Heart right ventricle (tissue), 16 donors: ENCODE measurements at regions not wholly inside any gene's neighbourhood (a gene's known extent, or its start where the extent isn't known, plus 50 kb on each side); places are given as distances from the start of the nearest gene placed in this dataset.

Experiments
- ATAC-seq, 8 donors: fragments of 200-7000 bp; cut with Tn5 transposase; one replicate each; pipeline ENCODE4 v1.9.1; 2020; ENCODE audit warnings: mild to moderate bottlenecking in 8 of 8, moderate library complexity in 8 of 8, moderate number of reproducible peaks in 1 of 8
- DNase-seq, 2 donors: peaks; one replicate each; pipeline ENCODE4 v3.0.0-alpha.2; 2020
- H3K27ac ChIP-seq, 10 donors: fragments of 200-600 bp; sonication (generic) in 2 of 10; one replicate each; pipeline versions ENCODE4 v1.5.0 to v1.8.0; 2020 to 2022; ENCODE audit warnings: mild to moderate bottlenecking in 3 of 10
- H3K27me3 ChIP-seq, 7 donors: fragments of 200-600 bp; one replicate each; pipeline ENCODE4 v1.8.0; 2021 to 2022; ENCODE audit warnings: mild to moderate bottlenecking in 2 of 7
- H3K36me3 ChIP-seq, 9 donors: fragments of 200-600 bp; sonication (generic) in 1 of 9; one replicate each; pipeline versions ENCODE4 v1.5.0 to v1.8.0; 2020 to 2022; ENCODE audit warnings: mild to moderate bottlenecking in 2 of 9
- H3K4me1 ChIP-seq, 9 donors: fragments of 200-600 bp; sonication (generic) in 1 of 9; one replicate each; pipeline versions ENCODE4 v1.5.0 to v1.8.0; 2020 to 2022; ENCODE audit warnings: mild to moderate bottlenecking in 4 of 9
- H3K4me3 ChIP-seq, 10 donors: fragments of 200-600 bp; sonication (generic) in 2 of 10; one replicate each; pipeline versions ENCODE4 v1.5.0 to v1.8.0; 2020 to 2022; ENCODE audit warnings: mild to moderate bottlenecking in 7 of 10, moderate library complexity in 2 of 10
- H3K9me3 ChIP-seq, 11 donors: fragments of 200-600 bp in 10 of 11; sonication (generic) in 2 of 11; one replicate each; pipeline versions ENCODE4 v1.5.0 to v1.8.0; 2013 to 2022; ENCODE audit warnings: mild to moderate bottlenecking in 2 of 11, control low read depth in 1 of 11, moderate library complexity in 1 of 11
- WGBS, 2 donors: extraction: QIAGEN DNeasy Blood & Tissue Kit; methylation state at CpG; one replicate each; pipeline ENCODE4 v1.1.7; 2013; ENCODE audit warnings: inconsistent platforms in 1 of 2; 5-methylcytosine and 5-hydroxymethylcytosine counted together
- intact Hi-C, 10 donors: fragments of 100-400 bp; cut with DNase I; formaldehyde crosslinking; loops; one replicate each; pipeline versions ENCODE4 v1.11.1 to v1.14.2; 2022
- TF ChIP-seq, protein P1 (sequence below), 9 donors: fragments of 200-600 bp; sonication (generic) in 2 of 9; IDR thresholded peaks; one replicate each; pipeline versions ENCODE4 v1.5.0 to v1.8.0; 2021 to 2022; ENCODE audit warnings: antibody characterized with exemption in 9 of 9, mild to moderate bottlenecking in 5 of 9, moderate library complexity in 1 of 9
- donor health status: Arrhythmogenic right ventricular cardiomyopathy.
- donor health status: ischemic (EF 13 %, LVEDD 7.1; RV severe dilation, severe dysfunction).
- donor health status: healthy with polysubstance abuse.
- donor health status: DM: no; HTN: yes; CAD: no.
- donor health status: DM: no; HTN: no; CAD: no.
- donor health status: ischemic (EF 25% LVEDD 6.9; RV normal size, moderate dysfunction).
- donor health status: ischemic (EF 25% LVEDD 5.7; RV mildly dilated, moderate dysfunction).
- donor health status: healthy.
- donor health status: DM: yes; HTN: yes; CAD: no.
- donor health status: Ischemic cardiomyopathy.
- donor health status: ischemic (EF 35%, LVEDD 5.7; RV mildly dilated, moderate dysfunction).
- donor health status: nonischemic (EF 11% LVEDD 7.7; RV severe dilation, severe dysfunction).
- donor health status: DM: yes; HTN: yes; CAD: no.
- donor health status: PGD.
- donor health status: ischemic (EF 29% LVEDD 5.4; RV normal size, mild dysfunction).
- donor health status: nonischemic (EF 23%, LVEDD 6.1; RV moderate dilation, normal function).

DNA sequence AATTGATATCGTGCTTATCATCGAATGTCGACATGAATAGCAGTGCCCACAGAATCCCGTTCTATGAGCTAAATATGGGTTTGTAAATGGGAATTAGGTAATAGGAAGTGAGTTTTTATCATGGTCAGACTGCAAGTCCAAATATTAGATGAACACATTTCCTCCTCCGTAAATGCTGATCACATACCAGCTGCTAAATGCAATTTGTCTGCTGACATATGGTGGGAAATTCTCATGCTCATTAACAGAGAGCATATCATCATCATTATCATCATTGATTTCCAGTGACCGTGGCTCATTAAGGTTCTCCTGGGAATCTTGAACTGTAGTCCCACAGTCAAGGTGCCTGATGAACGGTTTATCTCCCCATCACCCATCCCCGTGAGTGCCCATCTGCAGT is 998.8 kb upstream of the TMEM132C start:
- WGBS, 2 donors, result 53 to 60% methylated on average over 8 of the region's 8 CpGs
- no peak overlapping the region for H3K4me3 ChIP-seq
- H3K9me3 ChIP-seq, result peaks cover 0 to 3% (median 0%) of the 10 kb centered on the region in 11 donors
- no peak for DNase-seq
- peaks cover 0 to 15% (median 0%) of the 10 kb centered on the region in 7 donors for H3K27me3 ChIP-seq
- no peaks in the 10 kb centered on the region for H3K4me1 ChIP-seq
- TF ChIP-seq, protein P1, sequence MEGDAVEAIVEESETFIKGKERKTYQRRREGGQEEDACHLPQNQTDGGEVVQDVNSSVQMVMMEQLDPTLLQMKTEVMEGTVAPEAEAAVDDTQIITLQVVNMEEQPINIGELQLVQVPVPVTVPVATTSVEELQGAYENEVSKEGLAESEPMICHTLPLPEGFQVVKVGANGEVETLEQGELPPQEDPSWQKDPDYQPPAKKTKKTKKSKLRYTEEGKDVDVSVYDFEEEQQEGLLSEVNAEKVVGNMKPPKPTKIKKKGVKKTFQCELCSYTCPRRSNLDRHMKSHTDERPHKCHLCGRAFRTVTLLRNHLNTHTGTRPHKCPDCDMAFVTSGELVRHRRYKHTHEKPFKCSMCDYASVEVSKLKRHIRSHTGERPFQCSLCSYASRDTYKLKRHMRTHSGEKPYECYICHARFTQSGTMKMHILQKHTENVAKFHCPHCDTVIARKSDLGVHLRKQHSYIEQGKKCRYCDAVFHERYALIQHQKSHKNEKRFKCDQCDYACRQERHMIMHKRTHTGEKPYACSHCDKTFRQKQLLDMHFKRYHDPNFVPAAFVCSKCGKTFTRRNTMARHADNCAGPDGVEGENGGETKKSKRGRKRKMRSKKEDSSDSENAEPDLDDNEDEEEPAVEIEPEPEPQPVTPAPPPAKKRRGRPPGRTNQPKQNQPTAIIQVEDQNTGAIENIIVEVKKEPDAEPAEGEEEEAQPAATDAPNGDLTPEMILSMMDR (IDR thresholded peaks at IDR 0.05), result no peak
- H3K36me3 ChIP-seq, result no peaks in the 10 kb centered on the region
- intact Hi-C loops, result no loop called here
- H3K27ac ChIP-seq, result no peak overlapping the region
- no peak for ATAC-seq

DNA sequence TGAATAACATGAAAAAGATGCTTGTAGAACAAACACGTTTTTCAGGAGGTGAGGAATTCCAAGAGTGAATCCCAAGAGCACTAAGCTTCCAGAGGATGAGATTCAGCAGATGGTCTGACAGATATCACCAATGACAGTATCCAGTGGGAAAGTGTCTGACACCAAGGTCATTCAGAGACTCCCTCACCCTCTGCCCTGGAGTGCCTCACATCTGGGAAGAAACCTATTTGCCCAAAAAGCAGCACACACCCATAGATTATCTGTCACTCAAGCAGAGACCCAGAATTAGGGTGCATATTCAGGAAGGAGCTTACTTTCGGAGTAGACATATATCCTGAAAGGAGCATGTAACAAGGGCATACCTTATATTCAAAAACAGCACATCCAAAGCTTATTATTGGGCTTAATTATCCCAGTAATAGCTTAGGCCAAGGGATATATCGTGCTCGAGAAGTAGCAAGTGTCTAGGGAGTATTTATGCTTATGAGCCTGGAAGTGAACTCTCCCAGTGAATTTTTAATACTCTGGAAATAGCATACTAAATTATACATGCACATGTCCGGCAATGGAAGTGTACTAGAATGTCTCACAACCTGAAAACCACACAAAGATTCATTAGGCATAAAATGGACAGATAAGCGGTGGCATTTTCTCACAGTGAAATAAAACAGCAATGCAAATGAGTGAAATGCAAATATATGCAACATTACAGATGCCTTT is 998.1 kb upstream of the TMEM132C start:
- DNase-seq (no peak), ATAC-seq (no peak)
- Histone ChIP-seq H3K36me3 (no peaks in the 10 kb centered on the region), H3K4me3 (no peak overlapping the region), H3K27me3 (peaks cover 0 to 21% (median 0%) of the 10 kb centered on the region in 7 donors), H3K27ac (no peak overlapping the region), H3K4me1 (no peaks in the 10 kb centered on the region), H3K9me3 (no peaks in the 10 kb centered on the region)
- intact Hi-C loops, result no loop called here
- TF ChIP-seq, protein P1 (IDR thresholded peaks at IDR 0.05), result no peak
- WGBS, 2 donors, result 64 to 66% methylated on average over 6 of the region's 6 CpGs

DNA sequence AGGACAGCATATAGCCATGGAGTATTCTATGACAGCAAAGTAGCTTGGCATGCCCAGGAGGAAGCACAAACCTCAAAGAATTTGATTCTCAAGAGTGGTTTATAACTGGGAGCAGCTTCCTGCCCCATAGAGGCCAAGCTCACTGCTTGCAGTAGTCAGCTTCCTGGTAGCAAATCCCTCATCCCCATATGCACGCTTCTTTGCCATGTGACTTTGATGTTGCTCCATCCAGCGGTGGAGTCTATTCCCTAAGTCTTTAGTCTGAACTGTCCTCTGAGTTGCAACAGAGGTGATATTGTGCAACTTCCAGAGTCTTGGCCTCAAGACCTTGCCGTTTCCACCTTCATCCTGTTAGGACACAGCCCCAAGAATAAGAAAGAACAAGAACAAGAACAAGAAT is 996.8 kb upstream of the TMEM132C start:
- H3K27me3 ChIP-seq, result peaks cover 0 to 24% (median 0%) of the 10 kb centered on the region in 7 donors
- H3K4me1 ChIP-seq, result no peaks in the 10 kb centered on the region
- no peak for DNase-seq
- intact Hi-C loops, result no loop called here
- TF ChIP-seq, protein P1 (IDR thresholded peaks at IDR 0.05), result no peak
- no peak overlapping the region for H3K27ac ChIP-seq
- H3K4me3 ChIP-seq, result no peak overlapping the region
- 68 to 75% methylated on average over 3 of the region's 3 CpGs for WGBS, 2 donors
- no peaks in the 10 kb centered on the region for H3K9me3 ChIP-seq
- no peaks in the 10 kb centered on the region for H3K36me3 ChIP-seq
- peak in 1 of 8 donors; percentile 50 for ATAC-seq

DNA sequence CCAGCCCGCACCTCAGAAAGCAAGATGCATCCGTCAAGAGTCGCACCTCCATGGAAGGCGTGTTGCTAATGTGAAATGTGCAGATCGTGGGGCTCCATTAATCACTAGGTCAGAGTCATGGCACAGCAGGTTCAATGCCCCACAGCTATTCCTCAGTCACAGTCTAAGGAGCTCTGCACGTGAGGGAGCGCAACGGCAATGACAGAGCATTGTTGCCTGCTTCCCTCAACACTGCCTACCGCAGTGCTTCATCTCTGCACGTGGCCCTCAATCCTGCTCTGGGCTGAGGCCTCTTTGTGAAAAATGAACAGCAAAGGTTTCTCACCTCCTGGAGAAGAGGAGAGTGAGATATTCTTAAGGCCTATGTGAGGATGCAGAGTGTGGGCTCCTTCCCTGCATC is 995.2 kb upstream of the TMEM132C start:
- DNase-seq, result no peak
- TF ChIP-seq, protein P1 (IDR thresholded peaks at IDR 0.05), result no peak
- H3K9me3 ChIP-seq, result no peaks in the 10 kb centered on the region
- WGBS, 2 donors, result 87 to 89% methylated on average over 10 of the region's 10 CpGs
- H3K36me3 ChIP-seq, result no peaks in the 10 kb centered on the region
- no peaks in the 10 kb centered on the region for H3K4me1 ChIP-seq
- H3K27me3 ChIP-seq, result peaks cover 0 to 30% (median 7%) of the 10 kb centered on the region in 7 donors
- no peak overlapping the region for H3K27ac ChIP-seq
- H3K4me3 ChIP-seq, result no peak overlapping the region
- intact Hi-C loops, result no loop called here
- ATAC-seq, result no peak
